Prostate gland (tissue), 2 donors: ENCODE measurements at regions not wholly inside any gene's neighbourhood (a gene's known extent, or its start where the extent isn't known, plus 50 kb on each side); places are given as distances from the start of the nearest gene placed in this dataset.

ENCODE experiments used
- CTCF ChIP-seq, 4 experiments: fragments of 200-600 bp in 2 of 4; fragments of 450-650 bp in 2 of 4; sonication (generic) in 2 of 4; IDR thresholded peaks; 1 replicate in 3 of 4; 2 replicates in 1 of 4; pipeline ENCODE4 v1.5.1; 2016 to 2019; ENCODE audit warnings: antibody characterized with exemption in 4 of 4, mild to moderate bottlenecking in 2 of 4, moderate library complexity in 2 of 4
- POLR2A ChIP-seq: fragments of 450-650 bp; IDR thresholded peaks from one replicate; pipeline ENCODE4 v1.6.1; 2016; ENCODE audit warnings: antibody characterized with exemption, mild to moderate bottlenecking
- POLR2AphosphoS5 ChIP-seq: sonication (generic); formaldehyde crosslinking; IDR thresholded peaks from one replicate; pipeline ENCODE4 v1.6.1; 2017; ENCODE audit warnings: antibody characterized with exemption

GRCh38 chr1:234884701-234885100 is 243.9 kb downstream of the TOMM20 start:
- no peak for TF ChIP-seq CTCF (IDR thresholded peaks at IDR 0.05)
- no peak for TF ChIP-seq POLR2AphosphoS5
- TF ChIP-seq POLR2A: no peak
